Thyroid gland (tissue), 4 donors: ENCODE measurements at regions not wholly inside any gene's neighbourhood (a gene's known extent, or its start where the extent isn't known, plus 50 kb on each side); places are given as distances from the start of the nearest gene placed in this dataset.

ENCODE experiments used
- POLR2A ChIP-seq, 2 donors: fragments of 450-650 bp; IDR thresholded peaks; one replicate each; pipeline ENCODE4 v1.6.1; 2017; ENCODE audit warnings: antibody characterized with exemption in 2 of 2, mild to moderate bottlenecking in 2 of 2, moderate library complexity in 1 of 2
- TF ChIP-seq, protein P1 (sequence below), 6 experiments: fragments of 200-600 bp in 3 of 6; fragments of 450-650 bp in 3 of 6; sonication (generic) in 3 of 6; IDR thresholded peaks; one replicate each; pipeline ENCODE4 v1.5.1; 2016 to 2019; ENCODE audit warnings: antibody characterized with exemption in 6 of 6, mild to moderate bottlenecking in 2 of 6, inconsistent platforms in 1 of 6, moderate library complexity in 1 of 6

GRCh38 chr21:27033471-27033870 lies 66.6 kb upstream of the ADAMTS5 start:
- TF ChIP-seq, protein P1, sequence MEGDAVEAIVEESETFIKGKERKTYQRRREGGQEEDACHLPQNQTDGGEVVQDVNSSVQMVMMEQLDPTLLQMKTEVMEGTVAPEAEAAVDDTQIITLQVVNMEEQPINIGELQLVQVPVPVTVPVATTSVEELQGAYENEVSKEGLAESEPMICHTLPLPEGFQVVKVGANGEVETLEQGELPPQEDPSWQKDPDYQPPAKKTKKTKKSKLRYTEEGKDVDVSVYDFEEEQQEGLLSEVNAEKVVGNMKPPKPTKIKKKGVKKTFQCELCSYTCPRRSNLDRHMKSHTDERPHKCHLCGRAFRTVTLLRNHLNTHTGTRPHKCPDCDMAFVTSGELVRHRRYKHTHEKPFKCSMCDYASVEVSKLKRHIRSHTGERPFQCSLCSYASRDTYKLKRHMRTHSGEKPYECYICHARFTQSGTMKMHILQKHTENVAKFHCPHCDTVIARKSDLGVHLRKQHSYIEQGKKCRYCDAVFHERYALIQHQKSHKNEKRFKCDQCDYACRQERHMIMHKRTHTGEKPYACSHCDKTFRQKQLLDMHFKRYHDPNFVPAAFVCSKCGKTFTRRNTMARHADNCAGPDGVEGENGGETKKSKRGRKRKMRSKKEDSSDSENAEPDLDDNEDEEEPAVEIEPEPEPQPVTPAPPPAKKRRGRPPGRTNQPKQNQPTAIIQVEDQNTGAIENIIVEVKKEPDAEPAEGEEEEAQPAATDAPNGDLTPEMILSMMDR (IDR thresholded peaks at IDR 0.05), result no peak
- TF ChIP-seq POLR2A (IDR thresholded peaks at IDR 0.05), result no peak
